ENCODE measurements at regions not wholly inside any gene's neighbourhood (a gene's known extent, or its start where the extent isn't known, plus 50 kb on each side); places are given as distances from the start of the nearest gene placed in this dataset.

- no peak for DNase-seq (ENCODE audit: low spot score)
- intact Hi-C loops (cut with DNase I) = no loop called here
These were observed 144.0 kb downstream of the CRYBB2 start for GRCh38 chr22:25363474-25363873.

GRCh38 chr22:25364281-25364680 lies 144.8 kb downstream of the CRYBB2 start:
- intact Hi-C loops (cut with DNase I) = no loop called here
- peak; percentile 50 for DNase-seq (ENCODE audit: low spot score)

- DNase-seq (ENCODE audit: low spot score) = peak; percentile 76
- intact Hi-C loops (cut with DNase I) = no loop called here
These were observed 145.3 kb downstream of the CRYBB2 start for GRCh38 chr22:25364736-25365241.

GRCh38 chr22:25365491-25366261 lies 146.2 kb downstream of the CRYBB2 start:
- DNase-seq (ENCODE audit: low spot score) = peak; percentile 70
- intact Hi-C loops (cut with DNase I) = no loop called here

GRCh38 chr22:25366408-25366807 lies 147.0 kb downstream of the CRYBB2 start:
- no peak for DNase-seq (ENCODE audit: low spot score)
- intact Hi-C loops (cut with DNase I) = no loop called here

- no peak for DNase-seq (ENCODE audit: low spot score)
- intact Hi-C loops (cut with DNase I) = no loop called here
These were observed 147.5 kb downstream of the CRYBB2 start for GRCh38 chr22:25366876-25367466.

GRCh38 chr22:25367756-25368155 lies 148.3 kb downstream of the CRYBB2 start:
- DNase-seq (ENCODE audit: low spot score) = no peak
- intact Hi-C loops (cut with DNase I) = no loop called here

- intact Hi-C loops (cut with DNase I) = no loop called here
- no peak for DNase-seq (ENCODE audit: low spot score)
These were observed 148.8 kb downstream of the CRYBB2 start for GRCh38 chr22:25368271-25368670.

- intact Hi-C loops (cut with DNase I) = no loop called here
- DNase-seq (ENCODE audit: low spot score) = no peak
These were observed 149.6 kb downstream of the CRYBB2 start for GRCh38 chr22:25369041-25369440.

GRCh38 chr22:25370322-25370721 lies 150.9 kb downstream of the CRYBB2 start:
- intact Hi-C loops (cut with DNase I) = no loop called here
- no peak for DNase-seq (ENCODE audit: low spot score)

- DNase-seq (ENCODE audit: low spot score) = no peak
- intact Hi-C loops (cut with DNase I) = no loop called here
These were observed 152.7 kb downstream of the CRYBB2 start for GRCh38 chr22:25372000-25372595.

GRCh38 chr22:25373961-25374360 lies 154.5 kb downstream of the CRYBB2 start:
- no peak for DNase-seq (ENCODE audit: low spot score)
- intact Hi-C loops (cut with DNase I) = no loop called here

- intact Hi-C loops (cut with DNase I) = no loop called here
These were observed 155.4 kb downstream of the CRYBB2 start for GRCh38 chr22:25374869-25375268.

GRCh38 chr22:25375683-25376082 lies 156.2 kb downstream of the CRYBB2 start:
- no peak for DNase-seq (ENCODE audit: low spot score)
- intact Hi-C loops (cut with DNase I) = no loop called here

More at GRCh38 chr22:25374869-25375268, 155.4 kb downstream of the CRYBB2 start:
- no peak for DNase-seq (ENCODE audit: low spot score)

GRCh38 chr22:25377699-25378098 lies 158.3 kb downstream of the CRYBB2 start:
- DNase-seq (ENCODE audit: low spot score) = no peak
- intact Hi-C loops (cut with DNase I) = no loop called here

GRCh38 chr22:25380122-25380747 lies 160.8 kb downstream of the CRYBB2 start:
- intact Hi-C loops (cut with DNase I) = no loop called here
- no peak for DNase-seq (ENCODE audit: low spot score)

- intact Hi-C loops (cut with DNase I) = no loop called here
- no peak for DNase-seq (ENCODE audit: low spot score)
These were observed 163.3 kb downstream of the CRYBB2 start for GRCh38 chr22:25382762-25383161.

GRCh38 chr22:25383278-25383820 lies 163.9 kb downstream of the CRYBB2 start:
- no peak for DNase-seq (ENCODE audit: low spot score)
- intact Hi-C loops (cut with DNase I) = no loop called here

GRCh38 chr22:25383892-25384291 lies 164.5 kb downstream of the CRYBB2 start:
- intact Hi-C loops (cut with DNase I) = no loop called here
- DNase-seq (ENCODE audit: low spot score) = no peak

GRCh38 chr22:25386538-25386884 lies 167.1 kb downstream of the CRYBB2 start:
- intact Hi-C loops (cut with DNase I) = no loop called here
- DNase-seq (ENCODE audit: low spot score) = no peak

All from posterior vena cava (tissue), 2 donors.